ENCODE measurements at regions not wholly inside any gene's neighbourhood (a gene's known extent, or its start where the extent isn't known, plus 50 kb on each side); places are given as distances from the start of the nearest gene placed in this dataset.

DNA sequence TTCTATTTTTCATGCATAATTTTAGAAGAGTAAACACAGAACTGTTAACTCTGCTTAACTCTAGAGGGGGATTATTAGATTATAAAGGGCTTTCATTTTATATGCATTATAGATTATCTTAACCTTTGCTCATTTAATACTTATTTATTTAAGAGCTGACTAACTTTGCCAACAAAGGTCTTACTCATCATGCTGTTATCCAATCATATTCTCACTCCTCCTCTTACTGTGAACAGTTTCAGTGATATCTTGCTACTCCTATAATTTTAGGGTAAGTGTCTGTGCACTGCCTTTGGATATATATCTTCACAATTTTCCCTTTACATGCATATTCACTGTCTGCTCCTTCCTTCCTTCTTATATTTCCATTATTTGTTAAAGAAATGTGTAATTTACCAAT is 1814.9 kb downstream of the STIM2 start:
- DNase-seq (ENCODE audit: low read depth): no peak
- TF ChIP-seq, protein P1, sequence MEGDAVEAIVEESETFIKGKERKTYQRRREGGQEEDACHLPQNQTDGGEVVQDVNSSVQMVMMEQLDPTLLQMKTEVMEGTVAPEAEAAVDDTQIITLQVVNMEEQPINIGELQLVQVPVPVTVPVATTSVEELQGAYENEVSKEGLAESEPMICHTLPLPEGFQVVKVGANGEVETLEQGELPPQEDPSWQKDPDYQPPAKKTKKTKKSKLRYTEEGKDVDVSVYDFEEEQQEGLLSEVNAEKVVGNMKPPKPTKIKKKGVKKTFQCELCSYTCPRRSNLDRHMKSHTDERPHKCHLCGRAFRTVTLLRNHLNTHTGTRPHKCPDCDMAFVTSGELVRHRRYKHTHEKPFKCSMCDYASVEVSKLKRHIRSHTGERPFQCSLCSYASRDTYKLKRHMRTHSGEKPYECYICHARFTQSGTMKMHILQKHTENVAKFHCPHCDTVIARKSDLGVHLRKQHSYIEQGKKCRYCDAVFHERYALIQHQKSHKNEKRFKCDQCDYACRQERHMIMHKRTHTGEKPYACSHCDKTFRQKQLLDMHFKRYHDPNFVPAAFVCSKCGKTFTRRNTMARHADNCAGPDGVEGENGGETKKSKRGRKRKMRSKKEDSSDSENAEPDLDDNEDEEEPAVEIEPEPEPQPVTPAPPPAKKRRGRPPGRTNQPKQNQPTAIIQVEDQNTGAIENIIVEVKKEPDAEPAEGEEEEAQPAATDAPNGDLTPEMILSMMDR (IDR thresholded peaks at IDR 0.05; ENCODE audit: control insufficient read depth, extremely low read depth, insufficient read depth): no peak
- no peak overlapping the region for H3K4me3 ChIP-seq (ENCODE audit: low read depth, low read length)

DNA sequence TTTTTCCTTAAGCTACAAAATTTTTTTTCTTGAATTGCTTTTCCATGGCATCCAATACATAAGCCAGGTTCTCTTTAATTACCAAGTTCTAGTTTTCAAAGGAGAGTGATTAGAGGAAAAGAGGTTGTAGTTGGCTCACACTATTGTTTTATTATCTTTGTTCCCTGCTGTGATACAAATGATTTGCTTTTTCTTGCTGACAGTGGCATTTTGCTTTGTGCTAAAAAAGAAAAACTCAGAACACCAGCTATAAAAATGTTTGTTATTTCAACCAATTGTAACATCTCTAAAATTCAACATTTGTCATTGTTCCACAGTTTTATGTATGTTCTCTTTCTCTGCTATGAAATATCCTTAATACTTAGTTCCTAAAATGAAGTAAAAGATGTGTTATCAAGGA is 1817.2 kb downstream of the STIM2 start:
- TF ChIP-seq, protein P1 (IDR thresholded peaks at IDR 0.05; ENCODE audit: control insufficient read depth, extremely low read depth, insufficient read depth): no peak
- no peak for DNase-seq (ENCODE audit: low read depth)
- no peak overlapping the region for H3K4me3 ChIP-seq (ENCODE audit: low read depth, low read length)

DNA sequence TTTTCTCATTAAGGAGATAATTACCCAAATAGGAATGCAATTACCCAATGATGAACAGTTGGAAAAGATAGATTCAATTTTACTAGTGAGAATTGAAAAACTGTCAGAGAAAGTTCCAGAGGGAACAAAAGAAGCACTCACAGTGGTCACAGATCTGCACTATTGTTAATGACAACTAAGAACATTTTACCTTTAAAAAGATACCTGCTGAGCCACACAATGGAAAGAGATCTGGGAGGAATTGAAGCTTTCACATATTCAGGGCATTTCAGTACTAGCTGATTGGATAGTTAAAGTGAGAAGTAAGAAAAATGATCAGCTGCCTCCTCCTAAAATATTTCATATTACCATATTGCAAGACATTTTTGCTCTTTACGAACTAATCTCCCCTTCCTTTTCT is 1822.2 kb downstream of the STIM2 start:
- TF ChIP-seq, protein P1 (IDR thresholded peaks at IDR 0.05; ENCODE audit: control insufficient read depth, extremely low read depth, insufficient read depth): no peak
- no peak for DNase-seq (ENCODE audit: low read depth)
- H3K4me3 ChIP-seq (ENCODE audit: low read depth, low read length): no peak overlapping the region

DNA sequence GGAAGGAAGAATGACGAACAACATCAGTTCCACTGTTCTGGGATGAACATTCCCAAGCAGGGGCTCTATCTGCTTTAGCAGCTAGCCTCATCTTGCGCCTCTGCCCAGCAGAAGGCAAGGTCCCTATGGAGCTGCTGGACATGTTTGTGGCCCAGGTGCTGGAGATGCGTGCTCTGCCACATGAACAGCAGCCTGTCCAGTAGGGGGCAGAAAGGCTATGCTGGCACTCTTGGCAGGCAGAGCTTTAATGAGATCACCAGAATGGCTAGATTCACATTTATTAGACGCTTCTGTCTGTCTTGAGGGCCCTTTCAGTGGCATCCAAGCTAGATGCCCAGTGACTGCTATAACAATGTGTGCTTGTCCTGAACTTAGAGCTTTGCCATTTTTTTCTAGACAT is 1826.0 kb downstream of the STIM2 start:
- peak; percentile 34 for DNase-seq (ENCODE audit: low read depth)
- TF ChIP-seq, protein P1 (IDR thresholded peaks at IDR 0.05; ENCODE audit: control insufficient read depth, extremely low read depth, insufficient read depth): peak; percentile 65

DNA sequence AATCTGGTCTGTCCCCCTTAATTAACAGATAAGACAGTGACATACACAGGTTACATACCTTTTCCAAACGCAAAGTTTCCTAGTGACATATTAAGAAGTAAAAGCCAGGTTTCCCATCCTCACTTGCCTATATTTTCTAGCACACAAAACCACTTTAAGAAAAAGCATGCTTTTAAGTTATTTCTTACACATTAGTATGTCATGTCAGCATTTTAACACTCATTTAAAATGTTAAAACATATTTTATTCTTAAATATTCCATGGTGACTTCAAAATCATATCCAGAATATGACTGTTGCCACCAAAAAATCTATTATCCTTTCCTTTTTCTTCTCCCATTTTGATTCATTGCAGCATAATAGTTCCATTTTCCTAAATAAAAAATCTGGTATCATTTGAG is 1830.2 kb downstream of the STIM2 start:
- no peak overlapping the region for H3K4me3 ChIP-seq (ENCODE audit: low read depth, low read length)
- DNase-seq (ENCODE audit: low read depth): no peak
- TF ChIP-seq, protein P1 (IDR thresholded peaks at IDR 0.05; ENCODE audit: control insufficient read depth, extremely low read depth, insufficient read depth): no peak

More for the DNA sequence above, 1826.0 kb downstream of the STIM2 start:
- no peak overlapping the region for H3K4me3 ChIP-seq (ENCODE audit: low read depth, low read length)

DNA sequence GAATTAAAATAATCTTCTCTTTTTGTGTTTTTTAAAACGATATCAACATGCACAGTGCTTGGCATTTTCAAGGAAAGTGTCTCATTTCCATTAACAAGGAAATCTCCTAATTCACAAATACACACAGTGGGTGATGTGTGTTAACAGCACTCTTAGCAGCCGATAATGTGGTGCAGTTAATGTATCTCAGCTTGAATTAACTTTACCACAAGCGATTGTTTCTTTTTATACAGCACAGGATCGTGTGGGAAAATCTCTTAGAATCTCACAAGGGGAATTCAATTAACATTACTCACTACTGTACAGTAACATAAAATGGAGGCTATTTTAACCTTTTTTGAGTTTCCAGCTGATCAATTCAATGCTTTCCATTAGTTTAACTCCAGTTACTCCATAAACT is 1841.9 kb downstream of the STIM2 start:
- DNase-seq (ENCODE audit: low read depth): no peak
- H3K4me3 ChIP-seq (ENCODE audit: low read depth, low read length): no peak overlapping the region
- TF ChIP-seq, protein P1 (IDR thresholded peaks at IDR 0.05; ENCODE audit: control insufficient read depth, extremely low read depth, insufficient read depth): no peak

DNA sequence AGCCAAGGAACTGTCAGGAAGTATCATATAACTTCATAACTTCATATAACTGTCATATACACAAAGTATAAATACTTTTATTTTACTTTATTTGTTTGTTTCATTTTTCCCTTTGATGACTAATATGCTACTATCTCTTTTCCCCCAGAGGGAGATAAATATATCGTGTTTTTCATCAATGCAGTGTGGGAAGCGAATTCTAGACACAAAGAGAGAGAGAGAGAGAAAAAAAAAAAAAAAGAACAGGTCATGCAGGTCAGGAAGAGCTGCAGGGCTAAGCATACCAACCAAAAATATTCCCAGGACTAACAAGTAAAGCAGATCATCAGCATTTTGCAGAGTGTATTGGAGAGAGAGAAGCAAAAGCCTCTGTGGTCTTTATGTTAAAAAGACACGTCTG is 1849.2 kb downstream of the STIM2 start:
- H3K4me3 ChIP-seq (ENCODE audit: low read depth, low read length): no peak overlapping the region
- DNase-seq (ENCODE audit: low read depth): no peak
- TF ChIP-seq, protein P1 (IDR thresholded peaks at IDR 0.05; ENCODE audit: control insufficient read depth, extremely low read depth, insufficient read depth): no peak

Measured in LNCaP clone FGC (cell line).